Epithelial cell of esophagus (primary cell): ENCODE measurements at regions not wholly inside any gene's neighbourhood (a gene's known extent, or its start where the extent isn't known, plus 50 kb on each side); places are given as distances from the start of the nearest gene placed in this dataset.

Experiments used
- DNase-seq: peaks from one replicate; pipeline ENCODE4 v3.0.0; 2010; ENCODE audit warnings: low read depth
- H3K4me3 ChIP-seq: 2 replicates; pipeline ENCODE4 v1.5.1; 2011; ENCODE audit warnings: mild to moderate bottlenecking, low read length, control low read depth
- TF ChIP-seq, protein P1 (sequence below): IDR thresholded peaks from 2 replicates; pipeline ENCODE4 v1.5.1; 2011; ENCODE audit warnings: low read depth, mild to moderate bottlenecking, low read length, control low read depth, inconsistent platforms; ENCODE audit not compliant: insufficient read depth; ENCODE audit errors: missing control alignments

DNA sequence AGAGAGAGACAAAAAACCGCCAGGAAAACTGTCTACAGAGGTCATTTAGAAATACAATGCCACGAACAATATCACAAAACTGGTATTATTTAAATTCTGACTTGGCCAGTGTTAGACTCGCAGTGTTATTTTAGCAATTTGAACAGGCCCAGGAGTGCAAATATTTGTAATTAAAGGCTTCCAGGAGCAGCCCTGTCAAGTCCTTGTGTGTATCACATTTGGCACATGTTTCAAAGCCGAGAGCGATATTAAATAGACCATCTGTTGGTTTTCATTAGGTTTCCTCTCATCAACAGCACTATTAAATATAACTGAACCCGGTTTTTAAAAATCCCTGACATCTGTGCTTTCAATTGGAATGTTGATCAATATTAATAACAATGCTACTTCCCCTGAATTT is 656.9 kb downstream of the TSN start:
- H3K4me3 ChIP-seq = no peak overlapping the region
- DNase-seq = no peak
- TF ChIP-seq, protein P1, sequence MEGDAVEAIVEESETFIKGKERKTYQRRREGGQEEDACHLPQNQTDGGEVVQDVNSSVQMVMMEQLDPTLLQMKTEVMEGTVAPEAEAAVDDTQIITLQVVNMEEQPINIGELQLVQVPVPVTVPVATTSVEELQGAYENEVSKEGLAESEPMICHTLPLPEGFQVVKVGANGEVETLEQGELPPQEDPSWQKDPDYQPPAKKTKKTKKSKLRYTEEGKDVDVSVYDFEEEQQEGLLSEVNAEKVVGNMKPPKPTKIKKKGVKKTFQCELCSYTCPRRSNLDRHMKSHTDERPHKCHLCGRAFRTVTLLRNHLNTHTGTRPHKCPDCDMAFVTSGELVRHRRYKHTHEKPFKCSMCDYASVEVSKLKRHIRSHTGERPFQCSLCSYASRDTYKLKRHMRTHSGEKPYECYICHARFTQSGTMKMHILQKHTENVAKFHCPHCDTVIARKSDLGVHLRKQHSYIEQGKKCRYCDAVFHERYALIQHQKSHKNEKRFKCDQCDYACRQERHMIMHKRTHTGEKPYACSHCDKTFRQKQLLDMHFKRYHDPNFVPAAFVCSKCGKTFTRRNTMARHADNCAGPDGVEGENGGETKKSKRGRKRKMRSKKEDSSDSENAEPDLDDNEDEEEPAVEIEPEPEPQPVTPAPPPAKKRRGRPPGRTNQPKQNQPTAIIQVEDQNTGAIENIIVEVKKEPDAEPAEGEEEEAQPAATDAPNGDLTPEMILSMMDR = no peak

DNA sequence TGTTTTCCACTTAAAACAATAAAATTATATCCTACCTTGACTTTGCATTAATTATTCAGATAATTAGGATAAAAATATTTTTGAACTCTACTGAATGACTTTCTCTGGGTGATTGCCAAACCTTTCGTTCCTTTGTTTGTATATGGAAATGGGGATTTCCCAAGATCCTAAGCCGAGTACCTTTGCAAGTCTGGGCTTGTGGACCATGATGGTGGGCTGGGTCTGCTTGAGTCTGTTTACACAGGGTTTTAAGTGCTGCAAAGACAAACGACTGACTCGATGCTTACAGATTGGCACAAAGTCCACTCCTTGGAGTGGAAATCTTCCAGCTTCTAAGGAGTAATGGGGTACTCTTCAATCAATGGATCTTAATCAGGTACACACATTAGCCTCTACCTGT is 659.5 kb downstream of the TSN start:
- TF ChIP-seq, protein P1 = no peak

DNA sequence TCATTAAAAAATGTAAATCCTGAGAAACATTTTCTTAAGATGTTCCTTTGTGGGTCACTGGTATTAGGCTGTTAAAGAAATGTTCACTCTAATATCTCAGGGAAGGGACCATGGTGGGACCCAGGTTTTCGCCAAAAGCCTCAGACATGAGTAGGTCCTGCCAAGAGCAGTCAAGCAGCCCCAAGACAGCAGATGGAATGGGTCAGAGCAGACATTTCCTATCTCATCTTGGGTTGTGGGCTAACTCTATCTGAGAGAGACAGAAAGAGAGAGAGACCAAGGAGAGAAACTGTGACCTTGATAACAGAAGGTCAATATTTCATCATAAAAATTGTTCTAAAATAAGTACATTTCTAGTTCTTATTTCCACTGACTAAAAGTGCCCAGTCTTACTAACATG is 661.7 kb downstream of the TSN start:
- TF ChIP-seq, protein P1 = no peak
- H3K4me3 ChIP-seq = no peak overlapping the region
- no peak for DNase-seq

More for the DNA sequence above, 659.5 kb downstream of the TSN start:
- DNase-seq = peak; percentile 81
- no peak overlapping the region for H3K4me3 ChIP-seq

DNA sequence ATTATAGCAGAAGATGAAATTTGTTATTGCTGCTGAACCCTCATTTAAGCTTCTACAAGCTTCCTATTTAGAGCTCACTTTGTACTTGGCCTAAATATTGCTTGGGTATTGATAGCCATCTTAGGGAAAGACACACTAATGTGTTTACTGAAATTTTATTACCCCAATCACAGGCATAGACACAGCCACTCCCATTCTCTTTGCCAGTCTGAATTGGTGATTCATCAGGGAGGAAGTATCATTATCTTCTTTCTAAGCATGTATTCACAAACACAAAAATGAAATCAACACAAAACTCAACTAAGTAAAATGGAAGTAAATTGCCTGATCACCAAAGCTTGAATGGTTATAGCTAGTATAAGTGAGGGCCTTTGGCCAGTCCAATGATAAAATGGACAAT is 666.3 kb downstream of the TSN start:
- TF ChIP-seq, protein P1 = no peak
- H3K4me3 ChIP-seq = no peak overlapping the region
- peak; percentile 32 for DNase-seq

DNA sequence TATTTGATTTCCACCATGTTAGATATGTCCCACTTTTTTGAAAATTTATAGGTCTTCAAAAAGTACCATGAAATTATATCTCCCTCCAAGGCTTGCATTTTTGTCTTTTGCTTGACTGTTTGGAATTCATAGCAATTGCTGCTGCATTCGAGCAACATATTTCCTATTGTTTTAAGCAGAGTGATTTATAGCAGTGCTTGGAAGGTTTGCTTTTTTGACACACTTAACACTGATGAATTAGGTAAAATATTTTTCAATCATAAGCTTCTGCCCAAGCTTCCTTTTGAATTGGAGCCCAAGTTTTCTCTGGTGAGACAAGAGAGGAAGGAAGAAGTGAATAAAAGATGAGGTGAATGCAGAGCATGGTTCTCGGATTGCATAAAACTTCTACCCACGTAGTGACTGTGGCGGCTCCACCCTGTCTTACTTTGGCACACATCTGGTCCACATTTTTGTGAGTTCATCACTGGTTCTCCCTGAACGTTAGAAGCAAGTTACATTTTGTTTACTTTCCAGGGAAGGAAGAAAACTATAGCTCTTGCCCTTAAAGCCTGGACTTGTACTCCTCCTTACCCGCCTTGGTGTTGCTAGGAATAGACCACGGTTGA is 667.0 kb downstream of the TSN start:
- TF ChIP-seq, protein P1 = no peak
- H3K4me3 ChIP-seq = no peak overlapping the region
- peak; percentile 19 for DNase-seq

DNA sequence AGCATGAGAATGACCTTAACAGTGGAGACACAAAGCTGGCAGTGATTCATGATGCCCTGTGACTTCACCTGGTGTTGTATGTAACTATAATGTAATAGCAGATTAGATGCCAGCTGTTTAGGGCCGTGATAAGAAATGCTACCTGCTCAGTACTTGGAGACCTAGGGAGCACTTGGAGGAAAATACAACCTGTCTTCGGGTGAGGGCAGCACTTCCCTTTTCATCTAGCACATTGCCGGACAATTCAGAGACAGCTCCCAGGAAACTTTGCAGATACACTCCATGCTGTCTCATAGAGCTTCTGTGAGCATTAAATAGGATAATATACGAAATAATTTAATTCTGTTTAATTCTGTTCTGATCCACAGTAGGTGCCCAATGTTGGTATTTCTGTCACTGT is 668.5 kb downstream of the TSN start:
- H3K4me3 ChIP-seq = no peak overlapping the region
- DNase-seq = no peak
- TF ChIP-seq, protein P1 = no peak

DNA sequence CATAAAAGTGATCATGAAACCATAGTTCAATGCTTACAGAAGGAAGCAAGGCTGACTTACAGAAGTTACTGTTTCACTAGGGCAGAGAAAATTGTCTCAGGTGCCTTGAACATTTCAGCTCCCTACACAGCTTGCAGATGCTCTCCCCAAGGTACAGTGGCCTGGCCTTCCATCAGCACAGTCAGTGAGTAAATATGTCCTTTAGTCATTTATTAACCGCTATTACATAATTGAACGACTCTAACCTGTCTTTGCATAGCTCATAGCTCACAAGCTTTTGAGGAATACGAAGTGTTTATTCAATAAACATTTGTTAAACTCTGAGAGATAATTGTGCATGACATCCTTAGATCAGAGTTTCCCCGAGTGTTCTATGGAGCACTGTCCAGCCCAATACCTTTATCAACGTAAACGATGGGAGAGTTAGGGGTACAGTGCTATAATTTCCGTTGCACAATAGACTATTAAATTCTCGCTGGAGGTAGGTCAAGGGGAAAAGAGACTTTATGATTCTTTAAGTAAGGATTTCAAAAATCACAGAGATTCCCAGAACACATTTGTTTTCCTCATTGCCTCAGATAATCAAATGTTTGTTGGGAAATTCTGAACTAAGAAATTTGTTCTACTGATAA is 677.8 kb downstream of the TSN start:
- TF ChIP-seq, protein P1 = no peak
- peak; percentile 22 for DNase-seq
- H3K4me3 ChIP-seq = no peak overlapping the region
